Activated B cell treated with CpG ODN at 0.5 μM for 24 hours (primary cell): ENCODE measurements at regions not wholly inside any gene's neighbourhood (a gene's known extent, or its start where the extent isn't known, plus 50 kb on each side); places are given as distances from the start of the nearest gene placed in this dataset.

ENCODE experiments used
- ATAC-seq: fragments of 200-7000 bp; cut with Tn5 transposase; one replicate; pipeline ENCODE4 v1.10.0; 2021; ENCODE audit warnings: low read depth, mild to moderate bottlenecking, moderate library complexity
- CTCF ChIA-PET: fragments of 350-600 bp; sonication (Branson Sonifier 250); formaldehyde crosslinking; loops from one replicate; lab custom pipeline; 2021; ENCODE audit warnings: antibody characterized with exemption; lab: Charles Lee
- POLR2A ChIA-PET: fragments of 350-600 bp; sonication (Branson Sonifier 250); formaldehyde crosslinking; loops from one replicate; lab custom pipeline; 2021; ENCODE audit warnings: antibody characterized with exemption; lab: Charles Lee
- DNase-seq: peaks from one replicate; pipeline ENCODE4 v3.0.0; 2022
- H3K27ac Mint-ChIP-seq: one replicate; pipeline ENCODE4 v1.8.0; 2020; ENCODE audit warnings: mixed read lengths
- H3K27me3 Mint-ChIP-seq: one replicate; pipeline ENCODE4 v1.8.0; 2021; ENCODE audit warnings: mixed read lengths
- H3K36me3 Mint-ChIP-seq: one replicate; pipeline ENCODE4 v1.8.0; 2021; ENCODE audit warnings: low read depth, mixed read lengths
- H3K4me1 Mint-ChIP-seq: one replicate; pipeline ENCODE4 v1.8.0; 2021; ENCODE audit warnings: mixed read lengths
- H3K4me3 Mint-ChIP-seq: one replicate; pipeline ENCODE4 v1.8.0; 2020; ENCODE audit warnings: mild to moderate bottlenecking, mixed read lengths
- H3K9me3 Mint-ChIP-seq: one replicate; pipeline ENCODE4 v1.8.0; 2020; ENCODE audit warnings: mixed read lengths
- CTCF ChIP-seq: fragments of 200-600 bp; IDR thresholded peaks from one replicate; pipeline ENCODE4 v1.8.0; 2022; ENCODE audit warnings: antibody characterized with exemption, mild to moderate bottlenecking
- intact Hi-C: fragments of 100-400 bp; cut with micrococcal nuclease; formaldehyde crosslinking; loops from one replicate; pipeline ENCODE4 v1.15.1; 2024

DNA sequence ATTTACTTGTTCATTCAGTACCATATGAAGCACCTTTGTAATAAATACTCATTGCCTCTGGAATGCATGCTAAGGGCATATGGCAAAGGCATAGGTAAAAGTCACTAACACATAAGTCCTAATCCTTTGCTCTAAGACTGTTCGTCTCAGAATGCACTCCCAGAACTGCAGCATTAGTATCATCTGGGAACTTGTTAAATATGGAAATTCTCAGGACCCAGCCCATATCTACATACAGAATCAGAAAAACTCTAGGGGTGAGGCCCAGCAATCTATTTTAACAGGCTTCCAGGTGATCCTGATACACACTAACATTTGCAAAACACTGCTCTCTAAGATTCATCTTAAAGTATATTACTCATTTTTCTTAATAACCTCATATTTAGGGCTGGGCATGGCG, 113.8 kb upstream of the CDH6 start:
- Mint-ChIP-seq H3K27ac (no peak overlapping the region), H3K4me3 (no peak overlapping the region), H3K36me3 (no peaks in the 10 kb centered on the region), H3K9me3 (peaks cover 6% of the 10 kb centered on the region), H3K27me3 (no peaks in the 10 kb centered on the region), H3K4me1 (no peaks in the 10 kb centered on the region)
- ChIA-PET CTCF (no interaction called here), POLR2A (no interaction called here)
- ATAC-seq (no peak), DNase-seq (no peak)
- intact Hi-C loops, result no loop called here
- TF ChIP-seq CTCF, result no peak

DNA sequence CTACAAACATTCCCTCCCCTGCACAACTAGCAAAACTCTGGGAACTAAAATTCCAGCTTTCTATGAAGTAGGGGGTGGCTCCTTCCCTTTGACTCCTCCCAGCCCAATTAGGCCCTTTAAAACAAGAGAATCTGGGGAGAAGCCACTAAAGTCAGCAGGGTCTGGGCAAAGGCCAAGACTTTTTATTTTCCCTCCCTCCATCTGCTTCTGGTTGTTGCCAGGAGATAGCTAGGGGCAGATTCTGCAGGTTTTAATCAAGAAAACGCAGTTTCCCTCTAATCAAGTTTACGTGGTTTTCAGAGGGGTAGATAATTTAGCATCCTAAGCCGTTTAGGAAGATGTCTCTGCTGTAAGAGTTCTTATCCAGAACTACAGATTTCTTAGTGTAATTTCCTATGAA, 114.5 kb upstream of the CDH6 start:
- no peak for DNase-seq
- ATAC-seq, result no peak
- ChIA-PET CTCF (no interaction called here), POLR2A (no interaction called here)
- Mint-ChIP-seq H3K27ac (no peak overlapping the region), H3K4me1 (no peaks in the 10 kb centered on the region), H3K4me3 (no peak overlapping the region), H3K27me3 (no peaks in the 10 kb centered on the region), H3K9me3 (peaks cover 6% of the 10 kb centered on the region), H3K36me3 (no peaks in the 10 kb centered on the region)
- TF ChIP-seq CTCF, result no peak
- intact Hi-C loops, result no loop called here

DNA sequence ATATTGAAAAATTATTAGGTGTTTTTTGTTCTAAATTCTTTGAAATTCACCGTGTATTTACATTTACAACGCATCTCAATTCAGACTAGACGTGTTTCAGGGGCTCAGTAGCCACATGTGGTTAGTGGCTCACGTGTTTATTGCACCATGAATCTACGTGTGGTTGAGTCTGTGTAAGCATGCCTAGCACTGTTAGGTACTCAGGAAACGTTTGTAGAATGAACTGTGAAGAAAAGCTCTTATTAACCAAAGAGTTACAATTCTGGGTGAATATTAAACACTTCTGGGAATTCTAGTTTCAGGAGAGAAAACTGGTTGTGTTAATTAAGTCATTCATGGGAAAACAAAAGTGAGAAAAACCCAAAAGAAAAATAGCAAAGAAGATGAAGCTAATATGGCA, 117.5 kb upstream of the CDH6 start:
- ChIA-PET POLR2A (no interaction called here), CTCF (no interaction called here)
- intact Hi-C loops, result no loop called here
- no peak for TF ChIP-seq CTCF
- peaks cover 6% of the 10 kb centered on the region for H3K9me3 Mint-ChIP-seq
- H3K36me3 Mint-ChIP-seq, result no peaks in the 10 kb centered on the region
- H3K27me3 Mint-ChIP-seq, result no peaks in the 10 kb centered on the region
- no peaks in the 10 kb centered on the region for H3K4me1 Mint-ChIP-seq
- ATAC-seq (no peak), DNase-seq (no peak)
- no peak overlapping the region for H3K4me3 Mint-ChIP-seq
- no peak overlapping the region for H3K27ac Mint-ChIP-seq

DNA sequence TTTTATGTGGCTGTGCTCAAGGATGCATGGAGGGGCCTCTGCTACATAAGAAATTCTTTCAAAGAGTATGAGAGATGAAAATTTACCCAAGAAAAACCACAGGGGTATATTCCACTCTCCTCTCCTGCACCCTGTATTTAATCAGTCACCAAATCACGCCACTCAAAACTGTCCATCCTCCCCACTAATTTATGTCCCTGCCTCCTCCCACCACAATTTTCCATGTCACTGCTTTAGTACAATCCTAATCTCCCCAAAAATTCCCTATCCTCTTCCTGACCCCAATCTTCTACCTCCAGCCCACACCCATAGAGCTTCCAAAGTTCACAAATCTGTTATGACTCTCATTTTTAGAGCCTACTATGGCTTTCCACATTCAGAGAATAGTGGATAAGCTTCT, 125.2 kb upstream of the CDH6 start:
- H3K4me3 Mint-ChIP-seq, result no peak overlapping the region
- no peaks in the 10 kb centered on the region for H3K36me3 Mint-ChIP-seq
- H3K27me3 Mint-ChIP-seq, result no peaks in the 10 kb centered on the region
- intact Hi-C loops, result no loop called here
- H3K4me1 Mint-ChIP-seq, result no peaks in the 10 kb centered on the region
- POLR2A ChIA-PET, result no interaction called here
- no peak for DNase-seq
- CTCF ChIA-PET, result no interaction called here
- H3K9me3 Mint-ChIP-seq, result peaks cover 5% of the 10 kb centered on the region
- H3K27ac Mint-ChIP-seq, result no peak overlapping the region
- ATAC-seq, result no peak
- no peak for TF ChIP-seq CTCF

DNA sequence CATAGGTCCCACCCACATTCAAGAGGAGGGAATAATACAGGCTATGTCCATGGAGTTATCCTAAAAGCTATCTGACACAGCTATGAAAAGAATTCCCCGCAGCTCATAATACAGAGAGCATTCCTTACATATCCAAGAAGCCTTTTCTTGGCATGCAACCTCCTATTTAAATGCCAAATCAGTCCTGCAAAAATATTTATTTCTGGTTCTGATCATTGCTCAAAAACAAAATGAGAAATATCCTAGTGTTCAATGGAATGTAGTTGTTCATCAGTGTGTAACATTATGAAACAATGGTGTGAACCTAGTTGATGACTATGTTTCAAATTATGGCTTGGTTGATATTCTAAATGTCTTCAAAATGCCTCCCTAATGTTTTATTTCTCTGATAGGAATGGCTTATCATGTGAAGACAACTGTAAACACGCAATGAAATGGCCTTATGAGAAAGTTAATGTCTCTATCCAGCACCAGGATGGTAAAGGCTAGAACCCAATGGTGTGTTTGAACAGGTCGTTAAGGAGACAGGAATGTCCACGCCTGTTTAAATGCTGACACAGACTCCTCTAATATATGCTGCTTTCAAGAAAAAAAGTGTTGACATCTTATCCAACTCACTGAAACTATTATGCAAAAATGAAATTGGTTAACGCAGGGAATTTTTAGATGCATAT, 126.7 kb upstream of the CDH6 start:
- Mint-ChIP-seq H3K4me3 (no peak overlapping the region), H3K36me3 (no peaks in the 10 kb centered on the region), H3K27me3 (no peaks in the 10 kb centered on the region), H3K9me3 (peaks cover 5% of the 10 kb centered on the region), H3K27ac (no peak overlapping the region), H3K4me1 (no peaks in the 10 kb centered on the region)
- DNase-seq (no peak), ATAC-seq (no peak)
- ChIA-PET CTCF (no interaction called here), POLR2A (no interaction called here)
- intact Hi-C loops, result no loop called here
- no peak for TF ChIP-seq CTCF
